NCI-H2196 treated with DMSO at 0.1 percent for 48 hours (cell line): ENCODE measurements at regions not wholly inside any gene's neighbourhood (a gene's known extent, or its start where the extent isn't known, plus 50 kb on each side); places are given as distances from the start of the nearest gene placed in this dataset.
"Not testable (repeated sequence)": the region's sequence is repeated elsewhere in the genome, so short reads cannot be mapped to it uniquely, and the experiment has no call there.

Experiments used
- DNase-seq: peaks from one replicate; lab custom pipeline; 2025; ENCODE audit not compliant: unreplicated experiment; lab: John Stamatoyannopoulos, UW

DNA sequence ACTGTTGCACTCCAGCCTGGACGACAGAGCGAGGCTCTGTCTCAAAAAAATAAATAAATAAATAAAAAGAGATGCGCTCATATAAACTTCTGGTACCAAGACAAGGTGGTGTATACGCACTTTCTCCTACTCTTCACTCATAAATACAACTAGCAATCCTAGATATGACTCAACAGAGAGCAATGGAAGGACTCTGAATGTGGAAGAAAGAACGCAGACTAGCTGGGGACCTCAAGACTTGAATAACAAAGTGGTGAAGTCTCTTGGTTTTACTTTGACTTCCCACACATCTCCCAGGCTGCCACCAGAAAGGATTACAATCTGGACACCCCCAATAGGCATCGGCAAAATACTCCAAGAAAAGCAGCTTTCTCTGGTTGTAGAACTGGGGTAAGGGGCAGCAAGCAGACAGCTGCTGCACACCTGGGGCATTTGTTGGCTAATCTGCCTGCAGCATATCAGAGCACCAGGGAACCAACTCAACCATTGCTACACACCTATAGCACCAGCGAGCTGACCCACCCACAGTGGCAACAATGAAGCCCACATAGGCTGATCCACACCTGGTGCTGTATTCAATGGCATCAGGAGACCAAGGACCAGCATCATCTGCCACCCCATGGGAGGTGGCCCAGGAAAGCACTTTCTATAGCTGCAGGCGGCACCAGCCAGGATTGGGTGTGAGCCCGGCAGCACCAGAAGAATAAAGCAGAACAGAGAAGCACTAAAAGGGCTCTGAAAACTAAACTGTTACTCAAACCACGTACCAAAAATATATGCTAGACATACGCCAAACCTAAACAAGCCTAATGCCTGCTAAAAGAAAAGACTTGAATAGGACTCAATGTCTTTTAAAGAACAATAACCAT lies 1231.7 kb upstream of the TMEM132C start:
- DNase-seq, result no peak

DNA sequence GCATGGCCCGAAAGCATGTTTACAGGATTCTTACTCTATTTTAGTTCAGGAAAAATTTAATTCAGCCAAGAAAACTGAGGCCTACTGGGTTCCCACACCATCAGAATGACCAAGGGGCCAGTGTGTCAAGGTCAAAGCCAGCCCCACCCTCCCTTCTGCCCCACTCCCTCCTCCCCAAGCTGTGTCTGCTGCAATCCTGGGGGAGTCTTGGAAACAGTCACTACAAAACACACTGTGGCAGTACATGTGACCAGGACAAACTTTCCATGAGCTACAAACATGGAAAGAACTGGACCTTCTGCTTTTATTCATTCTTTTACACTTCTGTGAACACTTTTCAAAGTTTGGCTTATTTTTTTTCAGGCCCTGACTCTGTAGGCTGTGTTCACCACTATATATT lies 1228.8 kb upstream of the TMEM132C start:
- DNase-seq, result no peak

DNA sequence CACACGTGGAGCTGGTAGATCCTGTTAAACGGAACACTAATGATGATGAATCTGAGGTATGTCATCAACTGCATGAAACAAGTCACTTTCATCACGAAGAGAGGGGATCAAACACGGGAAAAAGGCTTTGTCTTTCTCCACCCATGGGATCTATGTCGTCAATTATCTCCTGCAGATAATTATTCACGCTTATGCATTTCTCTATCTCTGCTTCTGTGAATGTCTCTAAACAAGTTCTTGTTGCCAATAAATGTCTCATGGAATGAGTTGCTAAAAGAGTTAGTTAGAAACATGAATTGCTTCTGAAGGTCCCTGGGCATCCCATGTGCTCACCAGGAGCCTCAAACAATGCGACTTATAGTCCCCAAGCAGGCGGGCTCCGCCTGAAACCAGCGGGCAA lies 1228.2 kb upstream of the TMEM132C start:
- DNase-seq, result no peak

DNA sequence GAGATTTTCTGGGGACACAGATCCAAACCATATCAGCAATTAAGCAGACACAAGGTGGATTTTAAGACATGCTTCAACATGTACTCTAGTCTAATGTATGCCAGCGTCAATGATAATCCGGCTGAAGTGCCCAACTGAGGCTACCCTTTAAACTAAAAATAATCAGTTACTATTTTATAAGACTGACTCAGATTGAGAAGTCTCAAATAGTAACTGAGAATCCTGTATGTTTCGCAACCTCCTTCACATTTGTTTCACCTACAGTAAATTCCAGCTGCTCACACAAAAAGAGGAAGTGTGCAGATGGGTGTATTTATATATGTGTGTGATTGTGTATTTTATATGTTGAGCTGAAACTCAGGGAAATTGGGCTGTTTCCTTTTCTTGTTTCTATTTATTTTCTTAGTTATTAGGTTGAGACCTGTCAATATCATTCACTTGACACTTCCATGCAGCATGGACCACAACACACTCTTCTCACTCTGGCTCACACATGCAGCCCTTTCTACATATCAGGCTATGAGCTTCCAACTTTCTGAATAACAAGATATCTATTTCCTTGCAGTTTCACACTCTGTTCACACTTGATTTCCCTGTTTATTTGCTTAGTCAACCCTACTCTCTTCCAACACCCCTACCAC lies 1224.9 kb upstream of the TMEM132C start:
- DNase-seq, result no peak

DNA sequence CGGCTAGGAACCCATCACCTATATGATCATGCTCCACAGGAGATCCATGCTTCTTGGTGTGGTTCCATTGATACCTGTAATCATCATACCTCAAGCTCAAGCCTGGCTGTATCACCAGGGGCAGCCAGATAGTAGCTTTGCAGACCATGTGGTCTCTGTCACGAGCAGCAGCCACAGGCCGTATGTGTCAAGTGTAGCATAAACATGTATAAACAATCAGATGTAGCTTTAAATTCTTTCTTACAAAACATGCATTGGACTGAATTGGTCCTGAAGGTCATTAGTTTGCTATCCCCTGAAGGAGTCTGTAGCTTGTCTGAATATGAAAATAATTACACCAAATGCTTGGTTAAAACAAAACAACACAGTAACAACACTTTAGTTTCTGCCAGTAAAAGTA lies 1223.2 kb upstream of the TMEM132C start:
- DNase-seq, result no peak

DNA sequence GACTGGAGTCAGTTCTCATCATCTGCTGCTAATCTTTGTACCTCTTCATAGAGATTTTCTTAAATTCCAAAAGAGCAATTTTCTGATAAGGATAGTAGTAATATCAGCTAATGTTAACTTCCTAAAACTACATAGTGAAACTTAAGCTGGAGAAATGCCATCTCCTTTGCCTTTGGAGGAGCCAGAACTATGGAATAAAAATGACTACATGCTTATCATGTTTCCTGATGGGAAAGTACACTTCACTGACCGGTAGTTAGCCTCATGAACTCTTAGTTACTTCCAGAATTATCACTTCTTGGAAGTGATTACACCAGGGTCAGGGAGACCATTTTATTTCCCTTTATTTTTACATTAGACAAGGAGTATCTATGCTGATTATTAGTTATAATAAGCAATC lies 1222.1 kb upstream of the TMEM132C start:
- no peak for DNase-seq

DNA sequence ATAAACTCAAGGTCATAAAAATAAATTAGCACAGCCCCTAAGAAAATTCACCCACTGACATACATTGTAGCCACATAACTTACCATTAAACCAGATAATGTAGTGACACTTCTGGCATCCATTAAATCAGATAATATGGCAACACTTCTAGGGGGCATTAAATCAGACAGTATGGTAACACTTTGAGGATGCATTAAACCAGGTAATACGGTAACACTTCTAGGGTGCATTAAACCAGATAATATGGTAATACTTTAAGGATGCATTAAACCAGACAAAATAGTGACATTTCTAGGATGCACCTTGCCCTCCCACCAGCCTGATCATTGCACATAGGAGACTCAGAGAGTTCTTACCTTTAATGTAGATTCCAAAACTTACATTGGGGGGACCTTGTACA lies 1220.5 kb upstream of the TMEM132C start:
- no peak for DNase-seq

DNA sequence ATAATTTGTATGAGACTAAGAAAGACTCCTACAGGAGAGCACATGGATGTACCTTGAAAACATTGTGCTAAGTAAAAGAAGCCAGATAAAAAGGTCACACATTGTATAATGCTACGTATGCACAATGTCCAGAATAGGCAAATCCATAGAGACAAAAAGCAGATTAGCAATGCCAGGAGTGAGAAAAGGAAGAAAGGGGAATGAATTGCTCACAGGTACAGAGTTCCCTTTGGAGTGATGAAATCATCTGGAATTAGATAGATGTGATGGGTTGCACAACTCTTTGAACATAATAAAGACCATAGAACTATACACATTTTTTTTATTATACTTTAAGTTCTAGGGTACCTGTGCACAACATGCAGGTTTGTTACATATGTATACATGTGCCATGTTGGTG lies 1218.9 kb upstream of the TMEM132C start:
- DNase-seq, result no peak

DNA sequence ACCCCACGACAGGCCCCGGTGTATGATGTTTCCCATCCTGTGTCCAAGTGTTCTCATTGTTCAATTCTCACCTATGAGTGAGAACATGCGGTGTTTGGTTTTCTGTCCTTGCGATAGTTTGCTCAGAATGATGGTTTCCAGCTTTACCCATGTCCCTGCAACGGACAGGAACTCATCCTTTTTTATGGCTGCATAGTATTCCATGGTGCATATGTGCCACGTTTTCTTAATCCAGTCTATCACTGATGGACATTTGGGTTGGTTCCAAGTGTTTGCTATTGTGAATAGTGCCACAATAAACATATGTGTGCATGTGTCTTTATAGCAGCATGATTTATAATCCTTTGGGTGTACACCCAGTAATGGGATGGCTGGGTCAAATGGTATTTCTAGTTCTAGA lies 1218.4 kb upstream of the TMEM132C start:
- not testable (repeated sequence) for DNase-seq

DNA sequence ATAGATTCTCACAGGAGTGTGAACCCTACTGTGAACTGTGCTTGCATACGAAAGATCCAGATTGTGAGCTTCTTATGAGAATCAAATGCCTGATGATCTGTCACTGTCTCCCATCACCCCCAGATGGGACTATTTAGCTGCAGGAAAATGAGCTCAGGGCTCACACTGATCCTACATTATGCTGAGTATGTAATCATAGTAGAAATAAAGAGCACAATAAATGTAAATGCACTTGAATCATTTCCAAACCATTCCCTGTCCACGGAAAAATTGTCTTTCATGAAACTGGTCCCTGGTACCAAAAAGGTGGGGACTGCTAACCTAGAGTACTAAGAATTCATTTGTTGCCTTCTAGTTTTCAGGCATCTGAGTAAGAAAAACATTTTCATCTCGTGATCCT lies 1215.8 kb upstream of the TMEM132C start:
- no peak for DNase-seq

DNA sequence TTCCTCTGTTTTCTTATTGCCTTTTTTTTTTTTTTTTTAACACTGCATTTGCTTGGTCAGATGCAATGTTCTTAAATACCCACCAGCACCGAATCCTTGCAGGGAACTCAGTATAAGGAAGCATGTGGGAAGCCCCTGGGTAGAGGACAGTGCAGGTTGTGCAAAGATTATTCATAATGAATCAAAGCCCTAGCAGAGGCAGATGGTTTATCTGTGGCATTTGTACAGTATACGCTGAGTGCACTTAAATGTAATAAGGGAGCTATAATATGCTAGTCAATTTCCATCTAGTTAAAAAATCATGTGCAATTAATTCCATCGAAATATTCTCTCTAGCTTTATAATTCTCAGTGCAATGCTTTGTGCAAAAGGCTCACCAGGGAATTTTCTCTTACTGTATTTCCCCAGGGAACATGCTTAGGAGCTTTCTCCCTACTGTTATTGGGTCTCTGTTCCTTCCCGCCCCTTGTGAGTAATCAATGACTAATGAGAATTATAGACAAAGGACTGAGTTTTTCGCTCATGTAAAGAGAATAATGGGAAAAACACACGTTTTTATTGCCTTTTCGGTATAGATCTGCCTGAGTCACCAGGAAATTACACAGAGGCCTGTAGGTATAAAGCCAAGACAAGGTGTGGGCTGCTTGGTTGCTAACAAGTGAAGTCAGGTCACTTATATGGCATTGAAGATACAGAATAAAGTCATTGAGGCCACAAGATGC lies 1214.3 kb upstream of the TMEM132C start:
- DNase-seq, result no peak

DNA sequence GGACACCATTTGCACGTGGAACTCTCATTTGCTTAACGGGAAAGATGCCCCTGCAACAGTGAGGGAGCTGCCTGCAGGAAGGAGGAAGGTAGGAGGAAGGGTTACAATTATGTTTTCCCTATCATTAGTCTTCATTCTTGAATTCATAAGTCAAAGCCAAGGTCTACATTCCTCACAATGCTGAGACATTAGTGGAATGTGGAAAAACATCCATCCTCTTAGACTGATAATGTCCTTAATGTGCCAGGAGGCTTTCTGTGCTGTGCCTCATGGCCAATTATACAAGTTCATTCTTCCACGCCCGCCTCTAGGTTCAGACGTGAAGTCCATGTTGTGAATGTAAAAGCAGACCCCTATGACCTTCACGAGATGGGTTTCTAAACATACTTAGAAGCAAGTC lies 1212.4 kb upstream of the TMEM132C start:
- DNase-seq, result no peak

DNA sequence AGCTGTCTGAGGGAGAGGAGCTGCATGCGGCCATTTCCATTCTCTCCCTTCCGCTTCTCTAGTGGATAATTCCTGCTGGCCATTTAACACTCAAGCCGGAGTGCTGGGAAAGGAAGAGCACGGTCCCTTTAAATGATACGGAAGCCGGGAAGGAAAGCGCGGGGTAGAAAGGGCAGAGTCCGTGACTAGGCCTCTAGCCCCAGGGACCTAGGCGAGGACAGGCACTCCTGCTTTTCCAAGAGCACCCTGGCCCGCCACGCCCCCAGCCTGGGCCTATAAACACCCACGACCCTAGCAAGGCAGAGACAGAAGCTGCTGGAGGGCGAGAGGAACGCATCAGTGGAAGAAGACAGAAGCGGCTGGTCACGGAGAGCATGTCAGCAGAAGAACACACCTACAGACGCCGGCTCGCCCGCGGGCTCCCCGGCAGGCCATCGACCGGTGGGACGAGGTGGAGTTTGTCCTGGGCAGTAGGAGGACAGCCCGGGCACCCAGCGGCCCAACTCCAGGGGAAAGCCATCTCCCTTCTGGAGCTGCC lies 1206.6 kb upstream of the TMEM132C start:
- DNase-seq, result no peak

DNA sequence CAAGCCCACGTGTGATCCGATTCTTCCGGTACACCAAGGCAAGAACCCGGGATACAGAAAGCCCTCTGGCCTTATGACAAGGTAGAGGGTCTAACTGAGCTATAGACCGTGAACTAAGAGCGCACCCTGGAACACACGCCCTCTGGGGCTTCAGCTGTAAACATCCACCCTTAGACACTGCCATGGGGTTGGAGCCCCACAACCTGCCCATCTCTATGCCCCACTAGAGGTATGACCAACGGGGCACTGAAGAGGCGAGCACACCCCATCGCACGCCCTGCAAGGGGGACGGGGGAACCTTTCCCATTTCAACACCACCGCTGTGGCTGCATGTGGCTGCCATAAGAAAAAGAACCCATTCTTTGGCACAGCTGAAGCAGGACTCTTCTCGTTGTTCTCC lies 1206.0 kb upstream of the TMEM132C start:
- no peak for DNase-seq

DNA sequence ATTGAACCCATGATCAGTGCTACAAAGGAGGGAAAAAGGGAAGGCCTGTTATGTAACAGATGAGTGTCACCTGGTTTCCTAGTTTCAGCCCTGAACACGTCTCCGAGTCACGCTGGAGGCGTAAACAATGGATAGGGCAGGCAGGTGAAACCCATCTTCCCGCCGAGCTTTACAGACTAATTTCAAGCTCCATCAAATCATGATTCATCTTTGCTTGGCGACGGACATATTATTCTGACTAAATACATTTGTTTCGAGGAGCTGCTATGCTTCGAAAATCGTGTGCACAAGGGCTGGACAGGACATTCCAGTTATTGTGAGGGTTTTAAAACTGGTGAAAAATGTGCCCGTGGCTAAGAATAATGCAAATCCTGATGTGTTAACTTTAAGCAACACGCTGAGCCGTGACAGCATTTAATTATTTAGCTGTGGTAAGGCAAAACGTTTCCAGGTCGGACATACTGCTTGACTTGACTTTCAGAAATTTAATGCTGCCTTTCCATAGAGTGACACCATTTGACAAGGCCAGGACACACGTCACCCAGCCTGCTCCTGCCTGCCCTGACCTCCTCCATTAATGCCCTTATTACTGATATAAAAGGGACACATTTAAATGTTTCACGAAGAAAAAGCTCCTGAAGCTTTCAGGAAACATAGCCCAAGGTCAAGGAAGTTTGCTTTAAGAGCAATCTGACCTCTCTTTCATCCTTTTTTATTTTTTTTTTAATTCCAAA lies 1203.5 kb upstream of the TMEM132C start:
- DNase-seq, result no peak

DNA sequence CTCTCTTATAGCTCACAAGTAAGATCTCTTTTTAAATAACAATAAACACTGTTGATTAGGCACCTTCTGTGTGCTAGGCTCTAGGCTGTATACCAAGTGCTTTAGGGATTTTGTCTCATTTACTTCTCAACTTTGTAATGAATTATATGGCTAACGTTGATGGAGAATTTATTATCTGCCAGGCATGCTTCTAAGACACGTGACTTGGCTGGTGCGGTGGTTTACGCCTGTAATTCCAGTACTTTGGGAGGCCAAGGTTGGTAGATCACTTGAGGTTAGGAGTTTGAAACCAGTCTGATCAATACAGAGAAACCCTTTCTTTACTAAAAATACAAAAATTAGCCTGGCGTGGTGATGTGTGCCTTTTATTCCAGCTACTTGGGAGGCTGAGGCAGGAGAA lies 1202.8 kb upstream of the TMEM132C start:
- no peak for DNase-seq

DNA sequence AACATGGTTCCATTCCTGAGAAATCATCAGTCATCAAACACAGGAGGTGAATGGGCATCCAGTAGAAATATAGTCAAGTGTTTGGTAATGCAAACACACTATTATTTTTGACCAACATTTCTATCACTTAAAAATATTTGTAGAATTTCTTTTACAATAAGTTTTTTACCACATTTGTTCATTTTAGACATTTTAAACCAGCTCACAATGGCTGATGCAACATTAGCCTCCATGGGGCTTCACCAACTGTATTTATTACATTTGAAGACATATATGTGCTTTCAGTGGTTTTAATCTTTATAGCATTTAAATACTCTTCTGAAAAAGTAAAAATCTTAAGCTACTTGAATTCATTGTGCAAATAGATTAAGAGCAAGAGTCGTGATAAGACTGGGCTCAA lies 1201.4 kb upstream of the TMEM132C start:
- DNase-seq, result no peak

DNA sequence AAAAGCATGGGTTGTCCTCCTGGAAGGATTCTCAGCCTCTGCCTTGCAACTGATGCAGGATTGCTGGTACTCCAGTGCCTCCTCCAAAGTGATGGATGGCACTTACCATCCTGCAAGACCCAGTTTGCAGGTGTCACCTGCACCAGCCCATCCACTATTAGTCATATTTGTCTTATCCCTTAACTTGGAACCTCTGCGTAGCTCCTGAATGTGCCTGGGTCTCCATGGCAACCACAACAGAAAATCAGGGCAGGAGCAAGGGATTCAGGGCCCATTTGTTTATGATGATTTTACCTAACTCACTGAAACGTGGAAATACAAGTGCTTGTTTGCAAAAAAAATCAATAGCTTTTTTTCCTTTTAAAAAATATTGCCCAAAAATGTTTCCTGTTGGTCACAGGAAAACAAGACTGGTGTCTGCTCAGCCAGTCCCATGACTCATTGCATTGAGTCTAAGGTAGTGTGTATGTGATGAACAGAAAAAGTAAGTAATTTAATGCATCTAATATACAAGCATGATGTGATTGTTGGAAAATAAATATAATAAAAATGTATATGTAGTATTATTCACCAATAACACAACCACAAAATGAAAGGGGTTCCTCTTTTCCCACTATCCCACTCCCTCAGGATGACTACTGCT lies 1196.3 kb upstream of the TMEM132C start:
- no peak for DNase-seq

DNA sequence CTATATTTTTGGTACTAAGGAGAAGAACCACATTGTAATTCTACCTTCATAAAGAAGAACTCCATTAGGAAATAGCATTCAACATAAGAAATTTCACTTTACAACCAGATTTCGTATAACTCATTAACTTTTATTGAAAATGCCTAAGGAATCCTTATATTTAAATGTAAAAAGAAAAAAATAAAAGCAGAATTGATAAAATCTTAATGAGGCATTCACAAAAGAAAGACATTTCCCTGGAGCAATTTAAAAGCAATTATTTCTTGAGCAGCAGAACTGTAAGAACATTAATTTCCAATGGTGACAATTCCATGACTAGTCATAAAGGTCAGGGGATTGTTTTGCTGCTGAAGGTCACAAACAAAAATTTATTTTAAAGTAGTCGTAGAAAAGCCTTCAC lies 1192.8 kb upstream of the TMEM132C start:
- DNase-seq, result no peak

DNA sequence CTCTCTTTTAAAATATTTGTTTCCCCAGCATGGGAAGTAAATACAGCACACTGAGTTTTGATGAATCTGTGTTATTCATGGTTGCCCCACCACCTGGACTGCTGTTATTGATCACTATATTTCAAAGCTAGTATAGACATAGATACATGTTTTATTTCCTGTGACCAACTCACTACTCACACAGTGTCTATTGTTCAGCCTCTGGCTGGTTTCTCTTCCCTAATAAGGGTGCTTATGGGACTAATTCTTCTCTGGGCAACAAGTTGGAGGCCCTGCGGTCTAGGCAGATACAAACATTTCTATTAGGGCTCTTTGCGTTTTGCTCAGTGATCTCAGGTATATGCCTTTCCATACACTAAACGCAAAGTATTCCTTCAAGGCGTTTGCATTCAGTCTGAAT lies 1191.0 kb upstream of the TMEM132C start:
- no peak for DNase-seq
